ENCODE measurements at regions not wholly inside any gene's neighbourhood (a gene's known extent, or its start where the extent isn't known, plus 50 kb on each side); places are given as distances from the start of the nearest gene placed in this dataset.

- Histone ChIP-seq H3K36me3 (no peaks in the 10 kb centered on the region), H3K9me3 (peaks cover 0 to 8% (median 3%) of the 10 kb centered on the region in 4 donors), H3K27me3 (no peaks in the 10 kb centered on the region), H3K4me3 (no peak overlapping the region), H3K4me1 (no peaks in the 10 kb centered on the region), H3K27ac (replicated peaks in 1 of 4) (no peak overlapping the region)
- intact Hi-C loops (cut with DNase I), result no loop called here
- TF ChIP-seq POLR2A (IDR thresholded peaks at IDR 0.05; ENCODE audit: low read depth), result no peak
- no peak for TF ChIP-seq POLR2AphosphoS5 (IDR thresholded peaks at IDR 0.05)
- no peak for TF ChIP-seq CTCF (IDR thresholded peaks at IDR 0.05)
- no peak for TF ChIP-seq EP300 (IDR thresholded peaks at IDR 0.05)
- 73% methylated on average over 1 of the region's 1 CpG for WGBS
- no peak for DNase-seq (ENCODE audit: extremely low spot score)
Measured at GRCh38 chr16:65769776-65770438, 596.6 kb upstream of the CDH5 start.

GRCh38 chr16:65769055-65769465, 597.4 kb upstream of the CDH5 start:
- WGBS, result 75% methylated on average over 1 of the region's 1 CpG
- no peak for TF ChIP-seq POLR2AphosphoS5 (IDR thresholded peaks at IDR 0.05)
- TF ChIP-seq EP300 (IDR thresholded peaks at IDR 0.05), result no peak
- TF ChIP-seq CTCF (IDR thresholded peaks at IDR 0.05), result no peak
- TF ChIP-seq POLR2A (IDR thresholded peaks at IDR 0.05; ENCODE audit: low read depth), result no peak
- intact Hi-C loops (cut with DNase I), result no loop called here
- no peaks in the 10 kb centered on the region for H3K4me1 ChIP-seq
- H3K4me3 ChIP-seq, result no peak overlapping the region
- no peak overlapping the region for H3K27ac ChIP-seq (replicated peaks in 1 of 4)
- H3K36me3 ChIP-seq, result no peaks in the 10 kb centered on the region
- no peak for DNase-seq (ENCODE audit: extremely low spot score)
- peaks cover 0 to 8% (median 3%) of the 10 kb centered on the region in 4 donors for H3K9me3 ChIP-seq
- H3K27me3 ChIP-seq, result no peaks in the 10 kb centered on the region

- H3K36me3 ChIP-seq, result no peaks in the 10 kb centered on the region
- H3K4me3 ChIP-seq, result no peak overlapping the region
- TF ChIP-seq POLR2AphosphoS5 (IDR thresholded peaks at IDR 0.05) (no peak), POLR2A (IDR thresholded peaks at IDR 0.05; ENCODE audit: low read depth) (no peak), CTCF (IDR thresholded peaks at IDR 0.05) (no peak), EP300 (IDR thresholded peaks at IDR 0.05) (no peak)
- H3K27me3 ChIP-seq, result no peaks in the 10 kb centered on the region
- peaks cover 0 to 8% (median 3%) of the 10 kb centered on the region in 4 donors for H3K9me3 ChIP-seq
- no peaks in the 10 kb centered on the region for H3K4me1 ChIP-seq
- intact Hi-C loops (cut with DNase I), result no loop called here
- H3K27ac ChIP-seq (replicated peaks in 1 of 4), result no peak overlapping the region
- no peak for DNase-seq (ENCODE audit: extremely low spot score)
- WGBS, result 64% methylated on average over 4 of the region's 4 CpGs
Measured at GRCh38 chr16:65767125-65767524, 599.4 kb upstream of the CDH5 start.

- Histone ChIP-seq H3K4me3 (no peak overlapping the region), H3K9me3 (no peaks in the 10 kb centered on the region), H3K4me1 (no peaks in the 10 kb centered on the region), H3K27ac (replicated peaks in 1 of 4) (no peak overlapping the region), H3K36me3 (no peaks in the 10 kb centered on the region), H3K27me3 (no peaks in the 10 kb centered on the region)
- no peak for TF ChIP-seq CTCF (IDR thresholded peaks at IDR 0.05)
- WGBS, result 95% methylated on average over 7 of the region's 7 CpGs
- no peak for DNase-seq (ENCODE audit: extremely low spot score)
- intact Hi-C loops (cut with DNase I), result no loop called here
Measured at GRCh38 chr16:65763640-65764305, 602.7 kb upstream of the CDH5 start.
